Osteocyte (in vitro differentiated cells): ENCODE measurements at regions not wholly inside any gene's neighbourhood (a gene's known extent, or its start where the extent isn't known, plus 50 kb on each side); places are given as distances from the start of the nearest gene placed in this dataset.

Source experiments
- DNase-seq: peaks from one replicate; pipeline ENCODE4 v3.0.0; 2021; ENCODE audit warnings: mixed read lengths; ENCODE audit not compliant: unreplicated experiment; ENCODE audit errors: extremely low spot score
- H3K27ac Mint-ChIP-seq: one replicate; pipeline ENCODE4 v1.8.0; 2021; ENCODE audit warnings: mild to moderate bottlenecking, mixed read lengths; ENCODE audit not compliant: unreplicated experiment
- H3K27me3 Mint-ChIP-seq: one replicate; pipeline ENCODE4 v1.8.0; 2021; ENCODE audit warnings: mixed read lengths; ENCODE audit not compliant: unreplicated experiment
- H3K36me3 Mint-ChIP-seq: one replicate; pipeline ENCODE4 v1.8.0; 2021; ENCODE audit warnings: mixed read lengths; ENCODE audit not compliant: unreplicated experiment
- H3K4me1 Mint-ChIP-seq: one replicate; pipeline ENCODE4 v1.8.0; 2021; ENCODE audit warnings: mixed read lengths; ENCODE audit not compliant: unreplicated experiment
- H3K4me3 Mint-ChIP-seq: one replicate; pipeline ENCODE4 v1.8.0; 2021; ENCODE audit warnings: mild to moderate bottlenecking, moderate library complexity, mixed read lengths; ENCODE audit not compliant: unreplicated experiment
- H3K9me3 Mint-ChIP-seq: one replicate; pipeline ENCODE4 v1.8.0; 2021; ENCODE audit warnings: mixed read lengths; ENCODE audit not compliant: unreplicated experiment
- TF ChIP-seq, protein P1 (sequence below): fragments of 200-600 bp; sonication (generic); IDR thresholded peaks from 2 replicates; pipeline ENCODE4 v1.5.0; 2021; ENCODE audit warnings: antibody characterized with exemption, mild to moderate bottlenecking, moderate library complexity

DNA sequence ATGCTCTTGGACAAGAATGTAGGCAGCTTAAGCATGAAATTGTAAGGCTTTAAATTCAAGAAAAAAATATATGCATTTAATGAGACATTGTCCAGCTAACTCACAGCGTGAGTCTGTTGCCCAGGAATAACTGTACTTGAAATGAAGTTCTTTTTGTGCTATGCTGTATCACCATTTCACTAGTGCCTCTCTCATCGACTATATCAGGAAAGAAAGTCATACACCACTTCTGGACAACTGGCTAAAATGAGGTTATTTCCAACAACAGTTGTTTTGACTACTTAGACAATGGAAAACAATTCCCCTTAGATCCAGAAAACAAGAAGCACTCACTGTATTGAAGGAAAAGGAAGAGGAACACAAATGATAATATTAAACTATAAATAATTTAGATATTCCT, 251.8 kb downstream of the CRPPA start:
- Mint-ChIP-seq H3K36me3 (no peaks in the 10 kb centered on the region), H3K4me1 (no peaks in the 10 kb centered on the region), H3K9me3 (no peaks in the 10 kb centered on the region), H3K27ac (no peak overlapping the region), H3K27me3 (no peaks in the 10 kb centered on the region), H3K4me3 (no peak overlapping the region)
- DNase-seq = no peak
- TF ChIP-seq, protein P1, sequence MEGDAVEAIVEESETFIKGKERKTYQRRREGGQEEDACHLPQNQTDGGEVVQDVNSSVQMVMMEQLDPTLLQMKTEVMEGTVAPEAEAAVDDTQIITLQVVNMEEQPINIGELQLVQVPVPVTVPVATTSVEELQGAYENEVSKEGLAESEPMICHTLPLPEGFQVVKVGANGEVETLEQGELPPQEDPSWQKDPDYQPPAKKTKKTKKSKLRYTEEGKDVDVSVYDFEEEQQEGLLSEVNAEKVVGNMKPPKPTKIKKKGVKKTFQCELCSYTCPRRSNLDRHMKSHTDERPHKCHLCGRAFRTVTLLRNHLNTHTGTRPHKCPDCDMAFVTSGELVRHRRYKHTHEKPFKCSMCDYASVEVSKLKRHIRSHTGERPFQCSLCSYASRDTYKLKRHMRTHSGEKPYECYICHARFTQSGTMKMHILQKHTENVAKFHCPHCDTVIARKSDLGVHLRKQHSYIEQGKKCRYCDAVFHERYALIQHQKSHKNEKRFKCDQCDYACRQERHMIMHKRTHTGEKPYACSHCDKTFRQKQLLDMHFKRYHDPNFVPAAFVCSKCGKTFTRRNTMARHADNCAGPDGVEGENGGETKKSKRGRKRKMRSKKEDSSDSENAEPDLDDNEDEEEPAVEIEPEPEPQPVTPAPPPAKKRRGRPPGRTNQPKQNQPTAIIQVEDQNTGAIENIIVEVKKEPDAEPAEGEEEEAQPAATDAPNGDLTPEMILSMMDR = no peak

DNA sequence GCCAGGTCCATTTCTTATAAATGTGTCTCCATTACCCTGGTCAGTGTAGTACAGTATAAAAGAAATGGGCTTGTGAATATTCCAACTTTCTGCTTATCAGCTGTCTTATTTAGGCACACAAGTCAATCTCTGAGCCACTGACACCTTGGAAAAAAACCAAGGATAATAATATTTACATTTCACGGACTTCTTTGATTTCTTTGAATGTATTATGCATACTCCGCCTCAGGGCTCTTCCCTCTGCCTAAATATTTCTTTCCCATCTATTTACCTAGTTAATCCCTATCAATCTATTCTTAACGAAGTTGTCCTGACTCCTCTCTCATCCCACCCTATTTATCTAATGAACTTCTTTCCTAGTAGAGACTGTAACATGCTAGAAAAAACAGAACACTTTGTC, 253.8 kb downstream of the CRPPA start:
- no peak overlapping the region for H3K4me3 Mint-ChIP-seq
- TF ChIP-seq, protein P1 = no peak
- no peak overlapping the region for H3K27ac Mint-ChIP-seq
- DNase-seq = no peak
- peaks cover 4% of the 10 kb centered on the region for H3K9me3 Mint-ChIP-seq
- no peaks in the 10 kb centered on the region for H3K4me1 Mint-ChIP-seq
- peaks cover under 1% of the 10 kb centered on the region for H3K36me3 Mint-ChIP-seq
- H3K27me3 Mint-ChIP-seq = no peaks in the 10 kb centered on the region

DNA sequence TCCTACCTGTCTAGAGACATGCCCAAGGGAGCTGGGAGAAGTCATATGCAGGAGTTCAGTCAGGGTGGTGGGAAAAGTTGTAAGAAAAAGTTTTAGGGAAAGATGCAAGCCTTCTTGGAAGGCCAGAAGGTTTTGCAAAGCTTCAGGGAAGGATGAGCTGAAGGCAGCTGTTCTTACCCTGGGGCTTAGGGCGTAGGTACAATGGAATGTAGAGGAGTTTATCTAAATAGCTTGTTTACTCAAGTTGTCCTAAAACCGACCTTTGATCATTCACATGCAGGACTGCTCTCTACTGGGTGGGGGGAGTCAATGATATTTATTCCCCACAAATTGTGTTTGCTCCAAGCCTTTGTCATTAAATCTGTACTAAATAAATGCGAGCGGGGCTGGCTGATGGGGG, 277.0 kb downstream of the CRPPA start:
- Mint-ChIP-seq H3K27me3 (no peaks in the 10 kb centered on the region), H3K4me1 (no peaks in the 10 kb centered on the region)

DNA sequence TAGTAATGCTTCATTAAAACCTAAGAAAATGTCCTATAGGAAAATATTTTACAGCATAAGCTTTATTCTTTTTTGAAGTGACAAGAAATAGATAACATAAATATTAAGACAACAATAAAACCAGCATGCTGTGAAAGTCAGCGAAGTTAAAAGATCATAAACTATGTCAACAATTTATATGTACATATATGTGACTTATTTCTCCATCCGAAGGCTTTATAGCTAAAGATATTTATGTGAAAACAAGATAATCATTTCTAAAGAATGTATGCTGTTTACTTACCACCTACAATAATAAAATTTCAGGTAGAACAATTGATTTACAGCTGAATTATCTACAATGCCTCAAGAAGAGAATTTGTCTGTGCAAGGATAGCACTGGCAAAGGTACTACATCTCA, 283.4 kb downstream of the CRPPA start:
- Mint-ChIP-seq H3K4me3 (no peak overlapping the region), H3K36me3 (no peaks in the 10 kb centered on the region), H3K4me1 (peaks cover 5% of the 10 kb centered on the region), H3K27ac (no peak overlapping the region), H3K9me3 (no peaks in the 10 kb centered on the region), H3K27me3 (no peaks in the 10 kb centered on the region)
- TF ChIP-seq, protein P1 = no peak
- no peak for DNase-seq

More for the DNA sequence above, 277.0 kb downstream of the CRPPA start:
- Mint-ChIP-seq H3K27ac (no peak overlapping the region), H3K36me3 (peaks cover 6% of the 10 kb centered on the region), H3K4me3 (no peak overlapping the region), H3K9me3 (peaks cover 20% of the 10 kb centered on the region)
- no peak for DNase-seq
- TF ChIP-seq, protein P1 = no peak

DNA sequence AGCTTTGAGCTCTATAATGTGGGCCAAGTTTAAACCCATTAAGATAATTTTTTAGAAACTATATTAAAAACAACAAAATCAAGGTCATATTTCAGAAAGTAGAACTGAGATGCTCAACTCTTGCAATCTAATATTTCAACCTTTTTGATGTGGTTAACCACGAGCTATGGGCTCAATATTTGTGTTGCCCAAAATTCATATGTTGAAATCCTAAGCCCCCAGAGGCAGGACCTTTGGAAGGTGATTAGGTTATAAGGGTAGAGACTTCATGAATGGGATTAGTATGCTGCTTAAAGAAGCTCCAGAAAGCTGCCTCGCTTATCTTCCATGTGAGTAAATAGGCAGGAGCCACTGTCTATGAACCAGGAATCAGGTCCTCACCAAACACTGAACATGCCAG, 284.4 kb downstream of the CRPPA start:
- Mint-ChIP-seq H3K36me3 (no peaks in the 10 kb centered on the region), H3K27ac (no peak overlapping the region), H3K4me3 (no peak overlapping the region), H3K4me1 (peaks cover 5% of the 10 kb centered on the region), H3K27me3 (no peaks in the 10 kb centered on the region), H3K9me3 (no peaks in the 10 kb centered on the region)
- DNase-seq = no peak
- TF ChIP-seq, protein P1 = no peak
